Keratinocyte (primary cell): ENCODE measurements at regions not wholly inside any gene's neighbourhood (a gene's known extent, or its start where the extent isn't known, plus 50 kb on each side); places are given as distances from the start of the nearest gene placed in this dataset.

Experiments used
- DNase-seq: peaks from one replicate; pipeline ENCODE4 v3.0.0-alpha.2; 2011; ENCODE audit warnings: low read depth, missing footprints, low spot score
- FAIRE-seq: peaks from 2 replicates; lab custom pipeline; 2011; peaks lifted over from hg19 to GRCh38; lab: Jason Lieb, UNC
- H2AFZ ChIP-seq: 2 replicates; pipeline ENCODE4 v1.6.0; 2012; ENCODE audit warnings: low read length, control low read depth, inconsistent platforms; ENCODE audit not compliant: control insufficient read depth
- H3K27ac ChIP-seq: 2 replicates; pipeline ENCODE4 v1.5.1; 2011; ENCODE audit warnings: low read length; ENCODE audit not compliant: control insufficient read depth, insufficient read depth
- H3K27me3 ChIP-seq: 3 replicates; pipeline ENCODE4 v1.6.0; 2011; ENCODE audit warnings: low read length; ENCODE audit not compliant: control insufficient read depth, insufficient read depth; ENCODE audit errors: extremely low read depth
- H3K36me3 ChIP-seq, 2 experiments: 2 replicates in 1 of 2; 3 replicates in 1 of 2; pipeline ENCODE4 v1.5.1; 2011; ENCODE audit warnings: low read length in 2 of 2, mild to moderate bottlenecking in 1 of 2; ENCODE audit not compliant: control insufficient read depth in 2 of 2, insufficient read depth in 2 of 2; ENCODE audit errors: extremely low read depth in 1 of 2
- H3K4me1 ChIP-seq: 3 replicates; pipeline ENCODE4 v1.5.1; 2011; ENCODE audit warnings: low read length; ENCODE audit not compliant: control insufficient read depth, insufficient read depth; ENCODE audit errors: extremely low read depth
- H3K4me2 ChIP-seq: 3 replicates; pipeline ENCODE4 v1.6.0; 2011; ENCODE audit warnings: low read depth, low read length; ENCODE audit not compliant: control insufficient read depth, insufficient read depth; ENCODE audit errors: extremely low read depth
- H3K4me3 ChIP-seq, 3 experiments: fragments of 200-600 bp in 1 of 3; sonication (generic) in 1 of 3; 2 replicates in 2 of 3; 3 replicates in 1 of 3; pipeline ENCODE4 v1.5.1; 2011 to 2016; ENCODE audit warnings: low read length in 3 of 3, mild to moderate bottlenecking in 3 of 3, control low read depth in 2 of 3, inconsistent platforms in 1 of 3, low read depth in 1 of 3, mixed read lengths in 1 of 3, mixed run types in 1 of 3, moderate library complexity in 1 of 3; ENCODE audit not compliant: control insufficient read depth in 2 of 3, insufficient read depth in 2 of 3; ENCODE audit errors: extremely low read depth in 1 of 3
- H3K79me2 ChIP-seq: 2 replicates; pipeline ENCODE4 v1.6.0; 2012; ENCODE audit warnings: low read length; ENCODE audit not compliant: control insufficient read depth, insufficient read depth
- H3K9ac ChIP-seq: 3 replicates; pipeline ENCODE4 v1.6.0; 2011; ENCODE audit warnings: low read length; ENCODE audit not compliant: control insufficient read depth, insufficient read depth; ENCODE audit errors: extremely low read depth
- H3K9me1 ChIP-seq: 3 replicates; pipeline ENCODE4 v1.6.0; 2011; ENCODE audit warnings: low read length; ENCODE audit not compliant: control insufficient read depth, insufficient read depth; ENCODE audit errors: extremely low read depth
- H3K9me3 ChIP-seq: 2 replicates; pipeline ENCODE4 v1.5.1; 2012; ENCODE audit warnings: low read depth, low read length; ENCODE audit not compliant: control insufficient read depth
- H4K20me1 ChIP-seq: 3 replicates; pipeline ENCODE4 v1.6.0; 2011; ENCODE audit warnings: low read length; ENCODE audit not compliant: control insufficient read depth, insufficient read depth; ENCODE audit errors: extremely low read depth
- EZH2 ChIP-seq: IDR thresholded peaks from one replicate; pipeline ENCODE4 v1.6.1; 2012; ENCODE audit warnings: inconsistent platforms, mild to moderate bottlenecking, low read length, moderate library complexity
- dilution Hi-C: fragments of 300-500 bp; cut with MboI; formaldehyde crosslinking; loops from one replicate; pipeline ENCODE4 v1.7.0; 2020; ENCODE audit warnings: low sequenced_read_pairs; ENCODE audit not compliant: extremely low pct_ligation_motif_present
- TF ChIP-seq, protein P1 (sequence below), 3 experiments: IDR thresholded peaks in 1 of 3; conservative IDR thresholded peaks in 1 of 3; optimal IDR thresholded peaks in 1 of 3; 2 replicates in 2 of 3; 3 replicates in 1 of 3; pipeline versions ENCODE3 to v1.5.1; 2011; ENCODE audit warnings: low read length in 3 of 3, mild to moderate bottlenecking in 3 of 3, moderate library complexity in 2 of 3, control low read depth in 1 of 3, inconsistent platforms in 1 of 3; ENCODE audit not compliant: insufficient read depth in 2 of 3; ENCODE audit errors: extremely low read depth in 1 of 3

GRCh38 chr6:169161572-169162167 lies 92.0 kb downstream of the THBS2 start:
- no peak overlapping the region for H3K9ac ChIP-seq
- dilution Hi-C loops: no loop called here

DNA sequence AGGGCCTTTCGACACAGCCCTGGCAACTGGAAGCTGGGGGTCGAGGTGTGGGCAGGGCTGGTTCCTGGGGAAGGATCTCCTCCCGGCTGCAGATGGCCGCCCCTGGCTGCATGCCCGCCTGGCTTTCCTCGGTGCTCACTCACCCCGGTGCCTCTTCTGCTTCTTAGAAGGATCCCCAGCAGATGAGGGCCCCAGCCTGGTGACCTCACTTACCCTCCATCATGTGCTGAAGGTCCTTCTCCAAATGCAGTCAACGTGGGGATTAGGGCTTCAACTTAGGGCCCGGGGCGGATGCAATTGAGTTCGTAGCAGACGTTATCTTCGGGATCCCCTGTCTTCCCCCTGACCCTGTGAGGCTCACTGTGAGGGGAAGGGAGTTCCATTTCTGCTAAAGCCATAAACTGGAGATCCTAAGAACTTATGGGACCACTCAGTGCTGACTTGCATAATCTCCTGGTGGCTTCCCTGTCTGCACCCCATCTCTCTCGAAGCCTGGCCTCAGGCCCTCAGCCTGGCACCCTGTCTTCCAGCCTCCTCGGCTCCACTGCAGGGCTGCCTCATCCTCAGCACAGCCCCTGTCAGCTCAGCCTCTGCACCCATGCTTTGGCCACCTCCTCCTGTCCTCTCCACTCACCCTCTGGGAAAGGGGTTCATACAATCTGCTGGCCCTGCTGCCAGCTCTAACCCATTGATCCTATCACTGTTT lies 92.6 kb downstream of the THBS2 start:
- Histone ChIP-seq H3K9me1 (no peaks in the 10 kb centered on the region), H3K79me2 (no peaks in the 10 kb centered on the region), H3K9ac (no peak overlapping the region), H3K4me3 (no peak overlapping the region), H4K20me1 (no peaks in the 10 kb centered on the region), H3K27me3 (no peaks in the 10 kb centered on the region), H3K27ac (no peak overlapping the region), H3K36me3 (no peaks in the 10 kb centered on the region), H3K4me1 (peaks cover 11% of the 10 kb centered on the region), H3K4me2 (no peak overlapping the region), H3K9me3 (no peaks in the 10 kb centered on the region), H2AFZ (no peak overlapping the region)
- FAIRE-seq: no peak
- dilution Hi-C loops: no loop called here
- TF ChIP-seq EZH2: no peak
- TF ChIP-seq, protein P1, sequence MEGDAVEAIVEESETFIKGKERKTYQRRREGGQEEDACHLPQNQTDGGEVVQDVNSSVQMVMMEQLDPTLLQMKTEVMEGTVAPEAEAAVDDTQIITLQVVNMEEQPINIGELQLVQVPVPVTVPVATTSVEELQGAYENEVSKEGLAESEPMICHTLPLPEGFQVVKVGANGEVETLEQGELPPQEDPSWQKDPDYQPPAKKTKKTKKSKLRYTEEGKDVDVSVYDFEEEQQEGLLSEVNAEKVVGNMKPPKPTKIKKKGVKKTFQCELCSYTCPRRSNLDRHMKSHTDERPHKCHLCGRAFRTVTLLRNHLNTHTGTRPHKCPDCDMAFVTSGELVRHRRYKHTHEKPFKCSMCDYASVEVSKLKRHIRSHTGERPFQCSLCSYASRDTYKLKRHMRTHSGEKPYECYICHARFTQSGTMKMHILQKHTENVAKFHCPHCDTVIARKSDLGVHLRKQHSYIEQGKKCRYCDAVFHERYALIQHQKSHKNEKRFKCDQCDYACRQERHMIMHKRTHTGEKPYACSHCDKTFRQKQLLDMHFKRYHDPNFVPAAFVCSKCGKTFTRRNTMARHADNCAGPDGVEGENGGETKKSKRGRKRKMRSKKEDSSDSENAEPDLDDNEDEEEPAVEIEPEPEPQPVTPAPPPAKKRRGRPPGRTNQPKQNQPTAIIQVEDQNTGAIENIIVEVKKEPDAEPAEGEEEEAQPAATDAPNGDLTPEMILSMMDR (optimal IDR thresholded peaks at IDR 0.05 in 1 of 3, IDR thresholded peaks at IDR 0.05 in 1 of 3, conservative IDR thresholded peaks at IDR 0.05 in 1 of 3; ENCODE audit: extremely low read depth in 1 of 3, insufficient read depth in 2 of 3, low read length in 3 of 3): no peak
- no peak for DNase-seq

More at GRCh38 chr6:169161572-169162167, 92.0 kb downstream of the THBS2 start:
- TF ChIP-seq EZH2: no peak
- TF ChIP-seq, protein P1 (optimal IDR thresholded peaks at IDR 0.05 in 1 of 3, IDR thresholded peaks at IDR 0.05 in 1 of 3, conservative IDR thresholded peaks at IDR 0.05 in 1 of 3; ENCODE audit: extremely low read depth in 1 of 3, insufficient read depth in 2 of 3, low read length in 3 of 3): no peak
- Histone ChIP-seq H3K79me2 (no peaks in the 10 kb centered on the region), H3K4me3 (no peak overlapping the region), H4K20me1 (no peaks in the 10 kb centered on the region), H3K4me2 (no peak overlapping the region), H3K27ac (no peak overlapping the region), H2AFZ (no peak overlapping the region), H3K9me1 (no peaks in the 10 kb centered on the region), H3K9me3 (no peaks in the 10 kb centered on the region), H3K4me1 (peaks cover 11% of the 10 kb centered on the region), H3K36me3 (no peaks in the 10 kb centered on the region), H3K27me3 (no peaks in the 10 kb centered on the region)
- FAIRE-seq: no peak
- no peak for DNase-seq
